GM12874 (cell line): ENCODE measurements at regions not wholly inside any gene's neighbourhood (a gene's known extent, or its start where the extent isn't known, plus 50 kb on each side); places are given as distances from the start of the nearest gene placed in this dataset.

ENCODE experiments used
- TF ChIP-seq, protein P1 (sequence below): IDR thresholded peaks from 2 replicates; pipeline ENCODE4 v1.5.1; 2011; ENCODE audit warnings: low read depth, mild to moderate bottlenecking, control low read depth, low read length, moderate library complexity; ENCODE audit not compliant: insufficient read depth

DNA sequence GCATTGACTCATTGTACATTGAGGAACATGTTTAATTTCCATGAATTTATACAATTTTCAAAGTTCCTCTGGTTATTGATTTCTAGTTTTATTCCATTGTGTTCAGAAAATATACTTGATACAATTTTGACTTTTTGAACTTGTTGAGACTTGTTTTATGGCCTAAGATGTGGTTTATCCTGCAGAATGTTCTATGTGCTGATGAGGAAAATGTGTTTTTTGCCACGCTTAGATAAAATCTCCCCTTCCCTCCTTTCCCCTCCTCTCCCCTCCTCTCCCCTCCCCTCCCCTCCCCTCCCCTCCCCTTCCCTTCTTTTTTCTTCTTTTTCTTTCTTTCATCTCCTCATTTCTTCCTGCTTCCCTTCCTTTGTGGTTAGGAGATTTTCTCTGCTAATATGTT, 470.8 kb upstream of the MAP3K7 start:
- TF ChIP-seq, protein P1, sequence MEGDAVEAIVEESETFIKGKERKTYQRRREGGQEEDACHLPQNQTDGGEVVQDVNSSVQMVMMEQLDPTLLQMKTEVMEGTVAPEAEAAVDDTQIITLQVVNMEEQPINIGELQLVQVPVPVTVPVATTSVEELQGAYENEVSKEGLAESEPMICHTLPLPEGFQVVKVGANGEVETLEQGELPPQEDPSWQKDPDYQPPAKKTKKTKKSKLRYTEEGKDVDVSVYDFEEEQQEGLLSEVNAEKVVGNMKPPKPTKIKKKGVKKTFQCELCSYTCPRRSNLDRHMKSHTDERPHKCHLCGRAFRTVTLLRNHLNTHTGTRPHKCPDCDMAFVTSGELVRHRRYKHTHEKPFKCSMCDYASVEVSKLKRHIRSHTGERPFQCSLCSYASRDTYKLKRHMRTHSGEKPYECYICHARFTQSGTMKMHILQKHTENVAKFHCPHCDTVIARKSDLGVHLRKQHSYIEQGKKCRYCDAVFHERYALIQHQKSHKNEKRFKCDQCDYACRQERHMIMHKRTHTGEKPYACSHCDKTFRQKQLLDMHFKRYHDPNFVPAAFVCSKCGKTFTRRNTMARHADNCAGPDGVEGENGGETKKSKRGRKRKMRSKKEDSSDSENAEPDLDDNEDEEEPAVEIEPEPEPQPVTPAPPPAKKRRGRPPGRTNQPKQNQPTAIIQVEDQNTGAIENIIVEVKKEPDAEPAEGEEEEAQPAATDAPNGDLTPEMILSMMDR: no peak

DNA sequence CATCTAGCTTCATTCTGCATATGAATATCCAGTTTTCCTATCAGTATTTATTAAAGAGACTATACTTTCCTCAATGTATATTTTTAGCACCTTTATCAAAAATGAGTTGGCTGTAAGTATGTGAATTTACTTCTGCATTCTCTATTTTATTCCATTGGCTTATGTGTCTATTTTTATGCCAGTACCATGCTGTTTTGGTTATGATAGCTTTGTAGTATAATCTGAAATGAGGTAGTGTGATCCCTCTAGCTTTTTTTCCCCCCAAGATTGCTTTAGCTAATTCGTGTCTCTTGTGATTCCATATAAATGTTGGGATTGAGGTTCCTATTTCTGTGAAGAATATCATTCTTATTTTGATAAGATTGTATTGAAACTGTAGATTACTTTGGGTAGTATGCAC, 469.1 kb upstream of the MAP3K7 start:
- TF ChIP-seq, protein P1: no peak

DNA sequence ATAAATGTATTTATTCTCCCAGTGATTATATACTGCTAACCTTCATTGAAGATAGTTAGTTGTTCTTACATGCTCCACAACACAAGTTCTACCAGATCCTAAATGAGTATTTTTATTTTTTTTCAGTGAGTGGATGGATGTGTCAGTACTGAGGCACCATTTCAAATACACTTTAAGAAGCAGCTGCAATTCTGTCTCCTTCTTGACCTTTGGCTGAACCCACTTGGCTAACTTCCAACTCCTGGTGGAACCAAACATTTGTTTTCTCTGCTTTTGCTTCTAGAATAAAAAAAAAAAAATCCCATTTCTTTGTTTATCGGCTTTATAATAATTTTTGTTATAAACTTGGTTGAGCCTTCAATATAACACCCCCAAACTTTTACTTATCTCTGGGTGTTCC, 458.3 kb upstream of the MAP3K7 start:
- TF ChIP-seq, protein P1: no peak

DNA sequence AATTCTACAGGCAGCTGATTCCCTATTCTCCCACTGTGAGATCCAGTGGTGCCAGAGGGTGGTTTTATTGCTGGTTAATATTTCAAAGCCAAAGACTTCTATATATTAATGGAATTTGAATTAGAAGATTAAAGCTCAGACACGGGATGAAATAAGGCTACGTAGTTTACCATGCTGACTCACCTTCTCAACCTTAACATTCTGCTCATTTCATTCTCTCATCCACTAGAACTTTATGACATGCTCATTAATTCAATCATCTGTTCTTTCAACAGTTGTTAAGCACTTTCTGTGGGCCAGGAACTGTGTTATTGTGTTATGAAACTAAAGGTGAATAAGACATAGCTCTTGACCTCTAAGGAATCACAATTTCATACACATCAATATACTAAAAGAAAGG, 456.9 kb upstream of the MAP3K7 start:
- TF ChIP-seq, protein P1: no peak

DNA sequence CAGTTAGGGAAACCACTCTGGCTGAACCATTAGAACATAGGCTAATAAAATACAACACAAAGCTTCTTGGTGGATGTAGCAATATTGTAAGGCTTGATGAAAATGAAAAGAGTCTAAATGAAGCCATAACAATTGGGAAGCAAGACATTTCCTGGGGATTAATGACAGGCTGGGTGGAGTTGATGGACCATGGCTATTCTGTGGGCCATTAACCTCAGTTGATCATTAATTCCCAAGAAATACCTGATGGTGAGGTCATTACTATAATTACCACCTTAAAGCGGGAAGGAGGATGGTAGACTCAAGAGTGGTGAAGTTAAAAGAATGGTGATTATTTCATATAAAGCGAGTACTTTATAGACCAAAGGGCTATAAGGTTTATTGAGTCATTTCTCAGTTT, 455.8 kb upstream of the MAP3K7 start:
- TF ChIP-seq, protein P1: no peak

DNA sequence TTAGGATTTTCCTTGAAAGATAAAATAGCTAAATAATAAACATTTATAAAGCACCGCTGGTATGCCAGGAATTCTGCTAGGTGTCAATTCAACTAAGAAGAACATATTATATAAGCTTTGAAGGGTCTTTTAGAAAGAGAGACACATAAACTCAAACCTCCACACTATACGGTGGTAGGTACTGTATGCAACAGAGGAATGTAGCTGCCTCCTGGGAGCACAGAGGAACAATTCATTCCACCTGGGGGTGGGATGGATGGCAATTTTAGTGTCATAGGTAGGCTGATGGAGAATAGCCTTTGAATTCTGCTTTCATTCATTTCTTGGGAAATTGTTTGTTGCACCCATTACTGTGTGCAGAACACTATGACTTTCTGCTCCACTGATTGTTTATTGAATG, 447.1 kb upstream of the MAP3K7 start:
- TF ChIP-seq, protein P1: no peak

DNA sequence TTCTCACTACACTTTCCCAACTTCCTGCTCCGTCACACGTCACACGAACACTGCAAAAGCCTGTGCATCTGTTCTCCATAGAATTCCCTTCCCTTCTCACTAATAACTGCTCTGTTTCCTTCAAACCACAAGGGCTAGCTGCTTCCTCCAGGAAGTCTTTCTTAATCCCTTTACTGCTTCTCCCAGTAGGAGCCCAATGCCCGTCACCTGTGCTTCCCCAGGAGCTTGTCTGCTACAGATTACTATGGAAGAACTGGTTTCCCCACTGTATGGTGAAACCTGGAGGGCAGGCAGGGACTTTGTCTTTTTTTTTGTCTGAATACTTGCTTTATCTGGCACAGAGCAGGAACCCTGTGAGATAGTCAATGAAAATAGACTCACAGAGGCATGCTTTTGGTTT, 444.7 kb upstream of the MAP3K7 start:
- TF ChIP-seq, protein P1: no peak

DNA sequence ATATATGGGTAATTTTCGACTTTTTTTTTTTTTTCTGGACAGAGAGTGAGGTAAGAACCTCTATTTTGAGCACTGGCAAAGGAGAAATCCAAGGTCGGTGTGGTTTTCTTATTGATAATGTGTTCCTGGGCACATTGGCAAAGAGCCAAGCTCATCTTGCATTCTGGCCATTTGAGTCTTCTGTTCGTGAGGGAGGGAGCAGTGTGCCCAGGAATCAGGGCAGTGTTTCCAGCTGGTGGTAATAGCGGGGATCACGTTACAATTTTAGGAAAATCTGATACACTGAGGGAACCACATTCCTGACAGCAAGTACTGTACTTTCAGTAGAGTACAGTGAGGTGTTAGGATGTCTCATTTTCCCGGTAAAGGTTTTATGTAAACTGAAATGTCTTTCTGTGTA, 442.3 kb upstream of the MAP3K7 start:
- TF ChIP-seq, protein P1: no peak
